Fibroblast of upper back skin (primary cell): ENCODE measurements at regions not wholly inside any gene's neighbourhood (a gene's known extent, or its start where the extent isn't known, plus 50 kb on each side); places are given as distances from the start of the nearest gene placed in this dataset.
"Not testable (repeated sequence)": the region's sequence is repeated elsewhere in the genome, so short reads cannot be mapped to it uniquely, and the experiment has no call there.

Experiments
- DNase-seq: peaks from one replicate; pipeline ENCODE4 v3.0.0-alpha.2; 2013

- no peak for DNase-seq
These were observed 50.6 kb upstream of the EHBP1 start for GRCh38 chr2:62654876-62655359.

GRCh38 chr2:62654423-62654791 lies 51.1 kb upstream of the EHBP1 start:
- DNase-seq: no peak

GRCh38 chr2:62653582-62654422 lies 51.7 kb upstream of the EHBP1 start:
- no peak for DNase-seq

GRCh38 chr2:62649087-62649486 lies 56.4 kb upstream of the EHBP1 start:
- not testable (repeated sequence) for DNase-seq

- DNase-seq: no peak
These were observed 62.4 kb upstream of the EHBP1 start for GRCh38 chr2:62643100-62643471.

- DNase-seq: no peak
These were observed 62.9 kb upstream of the EHBP1 start for GRCh38 chr2:62642429-62643099.

- DNase-seq: no peak
These were observed 63.6 kb upstream of the EHBP1 start for GRCh38 chr2:62641936-62642335.

- no peak for DNase-seq
These were observed 64.1 kb upstream of the EHBP1 start for GRCh38 chr2:62641410-62641843.

GRCh38 chr2:62631160-62632085 lies 74.1 kb upstream of the EHBP1 start:
- no peak for DNase-seq

- not testable (repeated sequence) for DNase-seq
These were observed 75.3 kb upstream of the EHBP1 start for GRCh38 chr2:62630206-62630605.

GRCh38 chr2:62629310-62629709 lies 76.2 kb upstream of the EHBP1 start:
- not testable (repeated sequence) for DNase-seq

GRCh38 chr2:62627667-62628066 lies 77.8 kb upstream of the EHBP1 start:
- DNase-seq: no peak

- DNase-seq: no peak
These were observed 80.7 kb upstream of the EHBP1 start for GRCh38 chr2:62624855-62625254.

- not testable (repeated sequence) for DNase-seq
These were observed 89.0 kb upstream of the EHBP1 start for GRCh38 chr2:62616486-62616885.

GRCh38 chr2:62611854-62612253 lies 93.7 kb upstream of the EHBP1 start:
- DNase-seq: peak; percentile 56

GRCh38 chr2:62605471-62605870 lies 99.5 kb upstream of the TMEM17 start:
- DNase-seq: not testable (repeated sequence)

- peak; percentile 10 for DNase-seq
These were observed 98.3 kb upstream of the TMEM17 start for GRCh38 chr2:62604336-62604735.

GRCh38 chr2:62603154-62603712 lies 97.2 kb upstream of the TMEM17 start:
- no peak for DNase-seq

- not testable (repeated sequence) for DNase-seq
These were observed 93.8 kb upstream of the TMEM17 start for GRCh38 chr2:62599674-62600410.

GRCh38 chr2:62597323-62597722 lies 91.3 kb upstream of the TMEM17 start:
- peak; percentile 99 for DNase-seq

- DNase-seq: peak; percentile 97
These were observed 90.3 kb upstream of the TMEM17 start for GRCh38 chr2:62596061-62596921.
